Mucosa of stomach (tissue), 1 donor: ENCODE measurements at regions not wholly inside any gene's neighbourhood (a gene's known extent, or its start where the extent isn't known, plus 50 kb on each side); places are given as distances from the start of the nearest gene placed in this dataset.

Source experiments
- H3K27me3 ChIP-seq: one replicate; pipeline ENCODE4 v1.7.0; 2013; ENCODE audit warnings: mild to moderate bottlenecking, low read length; ENCODE audit not compliant: control insufficient read depth, insufficient read depth
- H3K36me3 ChIP-seq: one replicate; pipeline ENCODE4 v1.7.0; 2013; ENCODE audit warnings: low read length; ENCODE audit not compliant: control insufficient read depth, insufficient read depth
- H3K4me1 ChIP-seq: one replicate; pipeline ENCODE4 v1.7.0; 2013; ENCODE audit warnings: mild to moderate bottlenecking, low read length; ENCODE audit not compliant: control insufficient read depth, insufficient read depth
- H3K4me3 ChIP-seq: one replicate; pipeline ENCODE4 v1.7.0; 2013; ENCODE audit warnings: low read length
- H3K9ac ChIP-seq: one replicate; pipeline ENCODE4 v1.7.0; 2013; ENCODE audit warnings: mild to moderate bottlenecking, low read length, moderate library complexity
- H3K9me3 ChIP-seq: one replicate; pipeline ENCODE4 v1.7.0; 2013; ENCODE audit warnings: mild to moderate bottlenecking, low read length, moderate library complexity; ENCODE audit not compliant: control insufficient read depth
- donor health status: Pancreatic carcinoma.

DNA sequence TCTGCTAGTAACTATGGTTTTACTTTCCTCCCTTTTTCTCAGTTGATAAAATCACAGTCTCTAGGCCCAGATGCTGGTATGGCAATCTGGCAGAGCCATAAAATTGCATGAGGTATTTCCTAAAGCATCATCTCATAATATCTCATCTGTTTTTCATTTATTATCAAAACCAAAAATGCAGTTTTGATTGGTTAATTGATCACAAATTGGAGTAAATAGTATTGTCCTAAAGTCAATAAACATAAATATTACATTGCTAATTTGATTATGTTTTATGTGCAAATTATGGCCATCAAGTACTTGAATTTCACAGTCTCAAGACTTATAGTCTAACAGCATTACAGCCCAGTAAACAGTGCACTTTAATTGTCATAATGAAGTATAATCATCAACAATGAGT, 2365.6 kb downstream of the ARAP2 start:
- Histone ChIP-seq H3K4me1 (no peaks in the 10 kb centered on the region), H3K27me3 (no peaks in the 10 kb centered on the region)

DNA sequence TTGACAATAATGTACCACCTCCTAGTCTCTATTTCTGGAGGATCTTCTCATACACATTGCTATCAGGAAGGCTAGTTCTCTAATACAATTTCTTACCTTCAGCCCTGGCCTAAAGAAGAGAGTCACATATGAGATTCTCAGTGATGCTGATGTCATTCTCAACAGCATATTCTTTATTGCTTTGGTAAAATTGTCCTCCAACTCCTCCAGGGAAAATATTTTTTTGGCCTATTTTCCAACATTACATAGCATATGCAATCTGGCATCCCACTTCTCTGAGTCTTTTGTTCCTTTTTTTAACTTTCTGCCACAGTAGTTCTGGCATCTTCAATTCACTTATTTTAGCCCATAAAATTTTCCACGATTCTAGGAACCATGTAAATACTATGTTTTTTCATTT, 2363.1 kb downstream of the ARAP2 start:
- Histone ChIP-seq H3K4me3 (no peak overlapping the region), H3K27me3 (no peaks in the 10 kb centered on the region), H3K9me3 (no peaks in the 10 kb centered on the region), H3K9ac (no peak overlapping the region), H3K4me1 (no peaks in the 10 kb centered on the region), H3K36me3 (no peaks in the 10 kb centered on the region)

More for the DNA sequence above, 2365.6 kb downstream of the ARAP2 start:
- Histone ChIP-seq H3K9me3 (no peaks in the 10 kb centered on the region), H3K36me3 (no peaks in the 10 kb centered on the region), H3K9ac (no peak overlapping the region), H3K4me3 (no peak overlapping the region)

DNA sequence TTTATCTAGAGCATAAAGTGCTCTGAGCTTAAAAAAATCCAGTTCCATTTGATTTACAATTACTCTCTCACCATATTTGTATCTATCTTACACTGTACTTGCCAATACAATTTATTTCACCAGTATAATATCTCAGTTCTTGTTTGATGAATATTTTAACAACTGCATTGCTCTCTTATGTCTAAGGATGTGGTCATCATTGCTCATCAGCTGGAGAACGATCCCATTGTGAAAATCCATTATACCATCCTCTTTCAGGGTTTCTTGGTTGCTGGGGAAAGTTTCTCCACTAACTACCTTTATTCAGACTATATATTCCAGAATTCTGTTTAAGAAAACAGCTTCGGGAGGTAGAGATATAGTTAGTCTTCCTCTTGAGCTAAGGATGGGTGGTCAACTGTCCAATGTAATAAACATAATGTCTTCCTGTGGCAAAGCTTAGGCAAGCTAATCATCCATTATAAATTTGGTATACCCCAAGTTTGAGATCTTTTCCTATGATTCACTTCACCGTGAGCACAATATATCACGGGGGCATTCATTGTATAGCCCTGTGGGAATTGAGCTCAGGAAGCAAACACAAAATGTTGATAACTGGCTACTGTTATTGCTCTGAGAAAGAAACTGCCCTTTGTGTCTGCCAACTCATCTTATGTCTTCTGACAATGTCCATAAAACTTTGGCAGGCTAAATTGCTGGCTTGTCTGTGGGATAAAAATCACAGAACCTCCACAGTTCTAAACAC, 2361.9 kb downstream of the ARAP2 start:
- H3K9me3 ChIP-seq = no peaks in the 10 kb centered on the region
- H3K27me3 ChIP-seq = no peaks in the 10 kb centered on the region
- H3K4me1 ChIP-seq = no peaks in the 10 kb centered on the region
- no peak overlapping the region for H3K4me3 ChIP-seq
- no peak overlapping the region for H3K9ac ChIP-seq
- H3K36me3 ChIP-seq = no peaks in the 10 kb centered on the region

DNA sequence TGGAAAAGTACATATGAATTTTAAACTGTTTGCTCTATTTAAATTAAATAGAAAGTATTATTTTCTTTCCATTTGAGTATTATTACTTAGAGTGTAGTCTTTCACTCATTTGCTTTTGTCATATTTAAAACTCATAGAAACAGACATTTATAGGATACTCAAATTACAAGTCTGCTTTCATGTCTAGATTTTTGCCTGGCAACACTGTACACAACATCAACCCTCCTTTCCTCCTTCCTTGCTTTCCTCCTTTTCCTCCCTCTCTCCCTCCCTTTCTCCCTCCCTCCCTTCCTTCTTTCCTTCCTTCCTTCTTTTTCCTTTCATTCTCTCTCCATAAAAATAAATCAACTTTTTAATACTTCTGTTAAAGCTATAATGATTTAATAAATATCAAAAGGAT, 2361.2 kb downstream of the ARAP2 start:
- Histone ChIP-seq H3K36me3 (no peaks in the 10 kb centered on the region), H3K9me3 (no peaks in the 10 kb centered on the region), H3K4me1 (no peaks in the 10 kb centered on the region), H3K27me3 (no peaks in the 10 kb centered on the region), H3K4me3 (no peak overlapping the region), H3K9ac (no peak overlapping the region)

DNA sequence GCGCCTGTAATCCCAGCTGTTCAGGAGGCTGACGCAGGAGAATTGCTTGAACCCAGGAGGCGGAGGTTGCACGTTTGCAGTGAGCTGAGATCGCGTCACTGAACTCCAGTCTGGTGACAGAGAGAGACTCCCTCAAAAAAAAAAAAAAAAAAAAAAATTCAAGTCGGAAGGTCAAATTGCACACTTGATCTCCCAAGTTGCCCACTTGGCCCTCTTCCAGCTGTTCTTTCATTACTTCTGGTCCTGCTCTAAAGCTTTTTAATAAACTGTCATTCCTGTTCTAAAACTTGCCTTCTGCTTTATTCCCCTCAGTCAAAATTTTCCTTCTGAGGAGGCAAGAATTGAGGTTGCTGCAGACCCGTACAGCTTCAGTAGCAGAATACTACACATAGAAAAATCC, 2358.0 kb downstream of the ARAP2 start:
- Histone ChIP-seq H3K4me1 (no peaks in the 10 kb centered on the region), H3K4me3 (no peak overlapping the region), H3K9me3 (no peaks in the 10 kb centered on the region), H3K36me3 (no peaks in the 10 kb centered on the region), H3K27me3 (no peaks in the 10 kb centered on the region), H3K9ac (no peak overlapping the region)

DNA sequence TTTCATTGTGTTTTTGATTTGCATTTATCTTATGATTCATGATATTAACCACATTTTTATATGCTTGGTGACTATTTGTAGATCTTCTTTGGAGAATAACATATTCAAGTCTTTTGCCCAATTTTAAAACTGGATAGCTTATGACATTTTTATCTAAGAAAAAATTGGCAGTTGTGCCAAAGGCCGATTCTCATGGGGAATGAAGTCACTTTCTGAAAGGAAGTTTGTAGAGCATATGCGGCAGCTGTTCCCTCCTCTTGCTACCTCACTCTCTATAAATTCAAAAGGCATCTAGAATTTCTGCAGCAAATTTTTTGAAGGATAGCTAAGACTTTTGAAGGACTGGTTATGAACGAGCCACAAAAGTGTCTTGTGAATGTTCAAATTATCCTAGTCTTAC, 2353.5 kb downstream of the ARAP2 start:
- no peak overlapping the region for H3K4me3 ChIP-seq
- H3K9ac ChIP-seq = no peak overlapping the region
- H3K27me3 ChIP-seq = no peaks in the 10 kb centered on the region
- no peaks in the 10 kb centered on the region for H3K4me1 ChIP-seq
- no peaks in the 10 kb centered on the region for H3K36me3 ChIP-seq
- H3K9me3 ChIP-seq = no peaks in the 10 kb centered on the region

DNA sequence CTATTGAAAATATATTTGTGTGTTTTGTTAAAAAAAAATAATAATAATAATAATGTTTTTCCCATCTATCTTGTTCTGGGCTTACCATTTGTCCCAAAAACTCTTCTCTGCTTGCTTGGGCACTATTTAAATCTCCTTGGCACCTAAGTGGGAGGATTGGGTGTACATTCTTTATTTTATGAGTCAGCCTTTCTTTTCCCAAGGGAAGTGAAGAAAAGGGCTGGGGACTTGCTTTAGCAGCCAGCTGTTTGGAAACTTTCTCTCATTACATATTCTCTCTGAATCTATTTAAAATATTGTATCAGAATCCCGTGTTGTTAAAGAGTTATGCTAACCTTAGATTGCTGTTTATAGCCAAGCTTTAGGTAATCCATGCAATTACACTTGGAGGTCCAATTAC, 2332.4 kb downstream of the ARAP2 start:
- Histone ChIP-seq H3K9me3 (no peaks in the 10 kb centered on the region), H3K9ac (no peak overlapping the region), H3K4me3 (no peak overlapping the region), H3K36me3 (no peaks in the 10 kb centered on the region), H3K27me3 (no peaks in the 10 kb centered on the region), H3K4me1 (no peaks in the 10 kb centered on the region)

DNA sequence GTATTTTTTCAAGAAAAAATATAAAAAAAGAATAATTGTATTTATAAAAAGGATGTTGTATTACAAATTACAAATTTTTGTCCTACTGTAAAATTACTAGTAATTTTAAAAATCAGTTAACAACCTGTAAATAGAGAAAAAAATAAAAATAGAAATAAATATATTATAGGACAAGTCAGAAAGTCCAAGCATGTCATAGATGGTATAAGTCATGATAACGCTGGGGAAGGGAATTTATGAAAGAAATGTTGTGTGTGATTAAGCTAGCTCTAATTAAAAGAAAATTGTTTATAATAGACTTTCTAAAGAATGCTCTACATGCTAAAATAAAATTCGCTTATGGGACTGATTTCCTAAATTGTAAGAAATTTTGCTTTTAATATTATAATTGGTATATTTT, 2329.9 kb downstream of the ARAP2 start:
- H3K27me3 ChIP-seq = no peaks in the 10 kb centered on the region
- no peaks in the 10 kb centered on the region for H3K9me3 ChIP-seq
- no peak overlapping the region for H3K4me3 ChIP-seq
- no peaks in the 10 kb centered on the region for H3K36me3 ChIP-seq
- H3K4me1 ChIP-seq = no peaks in the 10 kb centered on the region
- no peak overlapping the region for H3K9ac ChIP-seq

DNA sequence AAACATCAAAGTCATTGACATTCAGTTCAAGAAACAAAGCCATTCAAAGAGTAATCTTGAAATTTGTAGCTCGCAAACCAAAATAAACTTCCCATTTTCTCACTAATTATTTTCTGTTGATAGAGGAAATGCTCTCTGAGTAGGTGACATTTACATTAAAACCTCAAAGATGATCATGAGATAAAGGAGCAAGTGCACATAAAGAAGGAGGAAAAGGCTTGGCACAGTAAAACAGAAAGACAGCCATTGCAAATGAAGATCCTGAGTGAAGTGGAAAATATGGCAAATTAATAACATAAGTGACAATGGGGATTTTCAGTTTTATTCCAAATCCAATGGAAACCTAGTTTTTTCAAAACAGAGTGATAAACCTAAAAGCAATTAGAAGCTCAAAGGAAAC, 2320.8 kb downstream of the ARAP2 start:
- Histone ChIP-seq H3K9me3 (no peaks in the 10 kb centered on the region), H3K9ac (no peak overlapping the region), H3K36me3 (no peaks in the 10 kb centered on the region), H3K4me3 (no peak overlapping the region), H3K27me3 (no peaks in the 10 kb centered on the region), H3K4me1 (no peaks in the 10 kb centered on the region)

DNA sequence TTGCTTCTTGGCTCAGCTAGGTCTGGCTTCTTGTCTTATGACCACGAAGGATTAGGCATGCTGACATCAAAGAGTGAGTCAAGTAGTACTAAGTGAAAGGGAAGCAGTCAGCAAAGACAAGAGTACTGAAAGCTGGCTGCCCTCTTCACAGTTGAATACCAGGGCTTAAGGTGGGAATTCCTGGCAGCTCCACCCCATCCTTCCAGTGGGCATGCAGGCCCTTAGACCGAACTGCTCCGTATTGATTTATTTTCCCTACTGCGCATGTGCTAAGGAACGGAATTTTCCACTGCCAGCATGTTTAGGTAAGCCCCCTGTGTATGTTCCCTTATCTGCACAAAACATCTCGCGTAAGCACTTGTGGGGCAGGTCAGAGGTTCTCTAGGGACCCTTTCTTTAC, 2320.1 kb downstream of the ARAP2 start:
- Histone ChIP-seq H3K27me3 (no peaks in the 10 kb centered on the region), H3K36me3 (no peaks in the 10 kb centered on the region), H3K9me3 (no peaks in the 10 kb centered on the region), H3K9ac (no peak overlapping the region), H3K4me1 (no peaks in the 10 kb centered on the region), H3K4me3 (no peak overlapping the region)

DNA sequence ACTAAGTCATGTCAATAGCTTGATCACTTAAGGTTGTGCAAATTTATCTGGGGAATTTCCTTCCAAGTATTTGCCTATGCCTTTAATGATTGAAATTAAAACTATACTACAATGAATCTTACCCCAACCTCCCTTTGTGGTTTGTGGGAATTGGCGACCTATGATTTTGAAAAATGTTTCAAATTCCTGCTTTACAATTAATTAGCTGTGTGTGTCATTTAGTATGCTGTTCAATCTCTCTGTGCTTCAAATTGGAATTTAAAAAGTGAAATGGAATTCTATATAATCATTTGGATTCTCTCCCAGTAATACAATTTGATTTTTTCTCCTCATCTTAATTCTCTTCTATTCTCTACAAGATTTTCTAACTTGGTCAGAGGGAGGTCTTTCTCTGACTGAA, 2319.5 kb downstream of the ARAP2 start:
- H3K27me3 ChIP-seq = no peaks in the 10 kb centered on the region
- no peaks in the 10 kb centered on the region for H3K9me3 ChIP-seq
- no peaks in the 10 kb centered on the region for H3K4me1 ChIP-seq
- no peaks in the 10 kb centered on the region for H3K36me3 ChIP-seq
- H3K9ac ChIP-seq = no peak overlapping the region
- no peak overlapping the region for H3K4me3 ChIP-seq

DNA sequence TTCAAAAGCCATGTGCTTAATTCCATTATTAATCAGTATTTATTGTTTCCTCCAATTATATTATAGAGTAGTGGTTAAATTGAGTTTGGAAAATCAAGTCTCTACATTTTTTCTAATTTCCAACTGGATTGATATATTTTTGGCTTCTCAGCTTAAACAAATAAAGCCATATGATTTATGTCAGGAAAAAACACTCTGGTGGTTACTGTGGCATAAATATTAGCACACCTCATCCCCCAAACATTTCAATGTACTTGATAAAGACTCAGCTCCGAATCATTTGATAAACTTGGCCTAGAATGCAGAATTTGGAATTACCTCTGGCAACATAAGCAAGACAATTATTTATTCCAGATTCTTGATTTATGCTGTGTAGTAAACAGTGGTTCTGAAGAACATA, 2313.8 kb downstream of the ARAP2 start:
- Histone ChIP-seq H3K4me3 (no peak overlapping the region), H3K9me3 (no peaks in the 10 kb centered on the region), H3K4me1 (no peaks in the 10 kb centered on the region), H3K9ac (no peak overlapping the region), H3K36me3 (no peaks in the 10 kb centered on the region), H3K27me3 (no peaks in the 10 kb centered on the region)

DNA sequence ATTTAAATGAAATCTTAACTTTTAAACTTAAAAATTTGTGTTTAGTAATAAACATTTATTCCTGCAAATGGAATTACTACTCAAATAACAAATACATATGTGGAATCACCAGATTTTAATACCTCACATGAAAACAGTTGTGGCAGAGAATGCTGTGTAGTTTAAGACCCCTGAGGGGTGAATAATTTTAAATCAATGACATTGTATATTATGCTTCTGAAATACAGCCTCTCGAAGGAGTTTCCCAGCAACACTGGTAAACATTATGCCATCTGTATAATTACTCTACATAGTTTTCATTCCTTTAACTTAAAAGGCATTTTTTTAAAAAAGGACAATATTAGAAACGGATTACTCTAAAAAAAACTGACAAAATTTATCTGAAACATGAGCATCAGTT, 2313.3 kb downstream of the ARAP2 start:
- no peaks in the 10 kb centered on the region for H3K4me1 ChIP-seq
- no peak overlapping the region for H3K9ac ChIP-seq
- no peaks in the 10 kb centered on the region for H3K9me3 ChIP-seq
- no peaks in the 10 kb centered on the region for H3K36me3 ChIP-seq
- H3K4me3 ChIP-seq = no peak overlapping the region
- no peaks in the 10 kb centered on the region for H3K27me3 ChIP-seq
